NCI-H2227 treated with DMSO at 0.1 percent for 48 hours (cell line): ENCODE measurements at regions not wholly inside any gene's neighbourhood (a gene's known extent, or its start where the extent isn't known, plus 50 kb on each side); places are given as distances from the start of the nearest gene placed in this dataset.

Source experiments
- DNase-seq: peaks from one replicate; lab custom pipeline; 2025; lab: John Stamatoyannopoulos, UW

GRCh38 chr4:31283679-31284078 is 563.5 kb downstream of the PCDH7 start:
- DNase-seq = no peak

GRCh38 chr4:31290836-31291235 is 570.7 kb downstream of the PCDH7 start:
- no peak for DNase-seq

GRCh38 chr4:31291238-31291637 is 571.1 kb downstream of the PCDH7 start:
- DNase-seq = no peak

- DNase-seq = no peak
These were observed 574.7 kb downstream of the PCDH7 start for GRCh38 chr4:31294655-31295480.

- DNase-seq = no peak
These were observed 578.6 kb downstream of the PCDH7 start for GRCh38 chr4:31298737-31299136.

- no peak for DNase-seq
These were observed 586.9 kb downstream of the PCDH7 start for GRCh38 chr4:31307029-31307428.

GRCh38 chr4:31324814-31325213 is 604.6 kb downstream of the PCDH7 start:
- DNase-seq = no peak

- DNase-seq = no peak
These were observed 605.1 kb downstream of the PCDH7 start for GRCh38 chr4:31325300-31325699.

- no peak for DNase-seq
These were observed 606.9 kb downstream of the PCDH7 start for GRCh38 chr4:31327031-31327430.

- DNase-seq = no peak
These were observed 608.8 kb downstream of the PCDH7 start for GRCh38 chr4:31328932-31329331.

- no peak for DNase-seq
These were observed 614.1 kb downstream of the PCDH7 start for GRCh38 chr4:31334086-31334910.

GRCh38 chr4:31338000-31338399 is 617.8 kb downstream of the PCDH7 start:
- no peak for DNase-seq

- no peak for DNase-seq
These were observed 621.6 kb downstream of the PCDH7 start for GRCh38 chr4:31341601-31342359.

- no peak for DNase-seq
These were observed 622.9 kb downstream of the PCDH7 start for GRCh38 chr4:31343061-31343460.

- no peak for DNase-seq
These were observed 629.7 kb downstream of the PCDH7 start for GRCh38 chr4:31349907-31350306.

- DNase-seq = no peak
These were observed 631.5 kb downstream of the PCDH7 start for GRCh38 chr4:31351695-31352094.

GRCh38 chr4:31356839-31357238 is 636.7 kb downstream of the PCDH7 start:
- no peak for DNase-seq

GRCh38 chr4:31360786-31361185 is 640.6 kb downstream of the PCDH7 start:
- no peak for DNase-seq

GRCh38 chr4:31362756-31363155 is 642.6 kb downstream of the PCDH7 start:
- no peak for DNase-seq

GRCh38 chr4:31365006-31365690 is 645.0 kb downstream of the PCDH7 start:
- no peak for DNase-seq

GRCh38 chr4:31366041-31366440 is 645.9 kb downstream of the PCDH7 start:
- no peak for DNase-seq
